HepG2 (cell line): ENCODE measurements at regions not wholly inside any gene's neighbourhood (a gene's known extent, or its start where the extent isn't known, plus 50 kb on each side); places are given as distances from the start of the nearest gene placed in this dataset.
A peak's percentile ranks its signal among the peaks of the same experiment; 100 is the strongest.

Source experiments
- ATAC-seq: fragments of 200-7000 bp; cut with Tn5 transposase; 3 replicates; pipeline ENCODE4 v1.9.1; 2020; ENCODE audit warnings: mild to moderate bottlenecking, moderate library complexity
- BruUV-seq: library from RNA; stranded (reverse); fragments of 400-500 nt; replicated peaks from 2 replicates; lab custom pipeline; 2021; lab: Mats Ljungman, UMichigan
- CTCF ChIA-PET: fragments of 300-600 bp; formaldehyde crosslinking; extraction: SDS; loops from one replicate; lab custom pipeline; 2021; ENCODE audit warnings: low total read pairs, inconsistent platforms, low intra/inter-chr PET ratio; lab: Yijun Ruan, JAX
- POLR2A ChIA-PET: fragments of 350-600 bp; sonication (Branson Sonifier 250); formaldehyde crosslinking; loops from one replicate; lab custom pipeline; 2020; ENCODE audit warnings: antibody characterized with exemption, inconsistent platforms; lab: Yijun Ruan, JAX
- DNase-seq: peaks from one replicate; pipeline ENCODE4 v3.0.0-alpha.2; 2015; ENCODE audit warnings: low spot score
- FAIRE-seq: peaks from 3 replicates; lab custom pipeline; 2011; peaks lifted over from hg19 to GRCh38; lab: Jason Lieb, UNC
- H2AFZ ChIP-seq: one replicate; pipeline ENCODE4 v1.6.1; 2011; ENCODE audit warnings: low read length, inconsistent platforms
- H3K27ac ChIP-seq: fragments of 300-600 bp; 3 replicates; pipeline ENCODE4 v1.8.0; 2011; ENCODE audit warnings: mixed run types, mild to moderate bottlenecking, mixed read lengths, low read length, inconsistent platforms; ENCODE audit not compliant: insufficient read depth; ENCODE audit errors: extremely low read length
- H3K27me3 ChIP-seq, 2 experiments: fragments of 200-600 bp in 1 of 2; 2 replicates in 1 of 2; 3 replicates in 1 of 2; pipeline versions ENCODE4 v1.6.0 to v1.8.0; 2011; ENCODE audit warnings: low read length in 2 of 2, mild to moderate bottlenecking in 2 of 2, moderate library complexity in 2 of 2, inconsistent platforms in 1 of 2; ENCODE audit not compliant: insufficient read depth in 2 of 2, control insufficient read depth in 1 of 2
- H3K36me3 ChIP-seq, 2 experiments: fragments of 200-600 bp in 1 of 2; replicated peaks in 1 of 2; 2 replicates in 1 of 2; 3 replicates in 1 of 2; pipeline versions ENCODE4 v1.5.1 to v1.8.0; 2011; ENCODE audit warnings: low read length in 2 of 2, inconsistent platforms in 1 of 2; ENCODE audit not compliant: insufficient read depth in 2 of 2, control insufficient read depth in 1 of 2
- H3K4me1 ChIP-seq: 2 replicates; pipeline ENCODE4 v1.5.1; 2012; ENCODE audit warnings: low read length, inconsistent platforms; ENCODE audit not compliant: insufficient read depth
- H3K4me2 ChIP-seq: 2 replicates; pipeline ENCODE4 v1.6.0; 2011; ENCODE audit warnings: low read depth, low read length, inconsistent platforms
- H3K4me3 ChIP-seq, 3 experiments: fragments of 200-600 bp in 1 of 3; sonication (generic), shearing (Covaris generic) in 1 of 3; replicated peaks in 1 of 3; 2 replicates each; pipeline ENCODE4 v1.5.1; 2011 to 2016; ENCODE audit warnings: low read length in 3 of 3, inconsistent platforms in 2 of 3, low read depth in 2 of 3, mild to moderate bottlenecking in 2 of 3, control low read depth in 1 of 3, mixed read lengths in 1 of 3; ENCODE audit not compliant: insufficient read depth in 1 of 3
- H3K79me2 ChIP-seq: one replicate; pipeline ENCODE4 v1.6.1; 2011; ENCODE audit warnings: low read length, inconsistent platforms; ENCODE audit not compliant: insufficient read depth
- H3K9ac ChIP-seq: 2 replicates; pipeline ENCODE4 v1.6.0; 2011; ENCODE audit warnings: mild to moderate bottlenecking, low read depth, low read length, inconsistent platforms; ENCODE audit not compliant: insufficient read depth
- H3K9me3 ChIP-seq: 2 replicates; pipeline ENCODE4 v1.5.1; 2012; ENCODE audit warnings: mild to moderate bottlenecking, low read length
- H4K20me1 ChIP-seq: 2 replicates; pipeline ENCODE4 v1.6.0; 2011; ENCODE audit warnings: inconsistent platforms, mild to moderate bottlenecking, low read length, moderate library complexity; ENCODE audit not compliant: insufficient read depth
- AKAP8 ChIP-seq: sonication (generic); formaldehyde crosslinking; IDR thresholded peaks from 2 replicates; pipeline ENCODE4 v1.5.1; 2020; ENCODE audit warnings: mild to moderate bottlenecking, missing genetic modification reagents
- MAFK ChIP-seq, 2 experiments: IDR thresholded peaks in 1 of 2; conservative IDR thresholded peaks in 1 of 2; 2 replicates each; pipeline ENCODE4 v1.6.1; 2011; ENCODE audit warnings: improper control_type of control experiment in 2 of 2, low read length in 2 of 2
- NFRKB ChIP-seq: fragments of 450-650 bp; IDR thresholded peaks from 2 replicates; pipeline ENCODE4 v1.6.1; 2017
- PAX8 ChIP-seq: sonication (generic); formaldehyde crosslinking; IDR thresholded peaks from 2 replicates; pipeline ENCODE4 v1.8.0; 2022; ENCODE audit warnings: mild to moderate bottlenecking, missing genetic modification reagents, borderline replicate concordance
- TBP ChIP-seq: sonication (generic); formaldehyde crosslinking; IDR thresholded peaks from 2 replicates; pipeline ENCODE4 v1.5.0; 2020; ENCODE audit warnings: missing genetic modification reagents
- TCF7L2 ChIP-seq: IDR thresholded peaks from 2 replicates; pipeline ENCODE4 v1.6.1; 2011; ENCODE audit warnings: mild to moderate bottlenecking, low read depth, low read length, moderate library complexity
- ZNF496 ChIP-seq: sonication (generic); formaldehyde crosslinking; IDR thresholded peaks from 2 replicates; pipeline ENCODE4 v1.8.1; 2023; ENCODE audit warnings: mild to moderate bottlenecking, moderate library complexity, missing genetic modification reagents; ENCODE audit not compliant: insufficient replicate concordance
- ZNF746 ChIP-seq: sonication (generic); formaldehyde crosslinking; IDR thresholded peaks from 2 replicates; pipeline ENCODE4 v1.8.0; 2022; ENCODE audit warnings: mild to moderate bottlenecking, missing genetic modification reagents
- ZNF781 ChIP-seq: sonication (generic); formaldehyde crosslinking; IDR thresholded peaks from 2 replicates; pipeline ENCODE4 v1.5.1; 2020; ENCODE audit warnings: borderline replicate concordance, mild to moderate bottlenecking, missing genetic modification reagents; ENCODE audit errors: not compliant biosample characterization
- WGBS: methylation state at CpG from one replicate; pipeline ENCODE4 v1.1.6; 2017; ENCODE audit warnings: low lambda C conversion rate; 5-methylcytosine and 5-hydroxymethylcytosine counted together
- in situ Hi-C: cut with HindIII; loops from 2 replicates; pipeline ENCODE4 v1.10.0; 2017; ENCODE audit warnings: low pct_unique_long_range_greater_than_20kb; ENCODE audit not compliant: extremely low pct_ligation_motif_present
- intact Hi-C: fragments of 100-400 bp; cut with micrococcal nuclease; formaldehyde crosslinking; loops from one replicate; pipeline ENCODE4 v1.10.0; 2022; ENCODE audit not compliant: unreplicated experiment
- TF ChIP-seq, protein P1 (sequence below), 2 experiments: sonication (generic) in 1 of 2; formaldehyde crosslinking in 1 of 2; IDR thresholded peaks; 2 replicates each; pipeline versions ENCODE4 v1.5.1 to v1.6.1; 2011 to 2020; ENCODE audit warnings: borderline replicate concordance in 1 of 2, low read depth in 1 of 2, low read length in 1 of 2, mild to moderate bottlenecking in 1 of 2, missing genetic modification reagents in 1 of 2, moderate library complexity in 1 of 2

DNA sequence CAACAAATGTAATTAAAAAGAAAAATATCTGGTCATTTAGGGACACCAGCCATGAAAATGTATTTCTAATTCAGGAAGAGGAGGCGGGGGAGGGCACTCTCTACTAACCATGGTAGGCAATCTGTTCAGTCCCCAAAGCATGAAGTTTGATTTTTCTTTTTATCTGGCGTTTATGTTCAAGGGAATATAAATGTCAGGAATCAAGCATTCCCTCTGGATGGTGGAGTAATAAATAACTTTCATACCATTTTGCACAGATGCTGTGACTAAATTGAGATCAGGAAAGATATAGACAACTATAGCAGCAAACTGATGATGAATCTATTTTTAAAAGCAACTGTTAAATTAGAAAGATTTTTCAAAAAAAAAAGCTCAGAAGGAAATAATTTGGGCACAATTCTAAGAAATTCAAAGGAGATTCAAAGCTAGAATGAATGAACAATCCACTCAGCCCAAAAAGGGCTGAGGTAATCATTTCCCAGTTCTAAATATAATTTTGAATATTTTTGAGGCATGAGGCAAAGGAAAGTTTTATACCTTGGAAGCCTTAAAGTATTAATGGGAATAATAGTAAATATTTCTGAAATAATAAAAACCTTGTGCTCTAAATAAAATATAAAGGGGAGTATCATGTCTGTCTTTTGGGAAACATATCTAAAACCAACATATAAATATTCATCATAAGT is 146.4 kb upstream of the POU2AF2 start:
- Histone ChIP-seq H3K4me3 (no peak overlapping the region), H3K27me3 (peaks cover 0 to 9% of the 10 kb centered on the region in 2 experiments; a peak in 2 of 5 replicates), H3K4me1 (peaks cover 9% of the 10 kb centered on the region; the same call in 1 of the 2 replicates), H3K36me3 (no peaks in the 10 kb centered on the region)
- POLR2A ChIA-PET = no interaction called here
- no peak for ATAC-seq
- CTCF ChIA-PET = no interaction called here
- 19% methylated on average over 2 of the region's 2 CpGs for WGBS
- in situ Hi-C loops (no loop called here), intact Hi-C loops (no loop called here)
- DNase-seq = no peak
- FAIRE-seq = no peak
- TF ChIP-seq ZNF496 (CRISPR knock-in tag) = no peak
- peak in 1 of 2 experiments; percentile 20; a peak in 1 of 4 replicates for TF ChIP-seq MAFK (conservative IDR thresholded peaks at IDR 0.05 in 1 of 2, IDR thresholded peaks at IDR 0.05 in 1 of 2; ENCODE audit: low read length in 2 of 2)
- TF ChIP-seq PAX8 (CRISPR knock-in tag) = no peak
- no peak for TF ChIP-seq TCF7L2
- TF ChIP-seq NFRKB = no peak
- TF ChIP-seq, all 625 proteins: peak for 1
- no peak overlapping the region for H3K27ac ChIP-seq
- H4K20me1 ChIP-seq = no peaks in the 10 kb centered on the region
- no peak overlapping the region for H3K4me2 ChIP-seq
- no TSS peak for BruUV-seq
- H3K9ac ChIP-seq = no peak overlapping the region
- H3K9me3 ChIP-seq = no peaks in the 10 kb centered on the region
- no peak overlapping the region for H2AFZ ChIP-seq
- no peaks in the 10 kb centered on the region for H3K79me2 ChIP-seq

DNA sequence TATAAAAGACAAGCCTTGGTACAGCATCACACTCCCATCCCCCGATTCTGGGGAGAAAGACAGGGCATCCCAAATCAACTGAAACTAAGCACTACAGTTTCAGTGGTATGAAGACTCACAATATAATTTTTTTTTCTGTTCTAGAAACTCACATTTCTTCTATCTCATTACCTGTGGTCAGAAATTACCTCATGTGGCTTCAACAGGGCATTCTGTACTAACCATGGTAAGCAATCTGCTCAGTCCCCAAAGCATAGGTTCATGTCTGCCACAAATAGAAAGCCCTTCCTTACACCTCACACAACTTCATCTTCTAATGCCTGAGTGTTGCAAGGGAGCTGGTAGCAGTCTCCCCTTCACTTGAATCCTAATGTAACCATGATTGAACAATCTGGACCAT is 147.4 kb upstream of the POU2AF2 start:
- no peaks in the 10 kb centered on the region for H3K79me2 ChIP-seq
- H3K27me3 ChIP-seq = peaks cover 0 to 9% of the 10 kb centered on the region in 2 experiments; a peak in 2 of 5 replicates
- no peaks in the 10 kb centered on the region for H3K36me3 ChIP-seq
- no peak overlapping the region for H3K4me3 ChIP-seq
- in situ Hi-C loops = no loop called here
- POLR2A ChIA-PET = no interaction called here
- no peak for ATAC-seq
- WGBS = 0% methylated on average over 1 of the region's 1 CpG
- H3K4me2 ChIP-seq = no peak overlapping the region
- H3K9ac ChIP-seq = no peak overlapping the region
- no TSS peak for BruUV-seq
- no peaks in the 10 kb centered on the region for H3K9me3 ChIP-seq
- H3K4me1 ChIP-seq = peaks cover 9% of the 10 kb centered on the region; the same call in 1 of the 2 replicates
- no peak for DNase-seq
- TF ChIP-seq ZNF781 (CRISPR knock-in tag) = no peak
- TF ChIP-seq ZNF746 (CRISPR knock-in tag) = no peak
- no peak for TF ChIP-seq TBP (CRISPR knock-in tag)
- no peak for TF ChIP-seq AKAP8 (CRISPR knock-in tag)
- TF ChIP-seq, protein P1, sequence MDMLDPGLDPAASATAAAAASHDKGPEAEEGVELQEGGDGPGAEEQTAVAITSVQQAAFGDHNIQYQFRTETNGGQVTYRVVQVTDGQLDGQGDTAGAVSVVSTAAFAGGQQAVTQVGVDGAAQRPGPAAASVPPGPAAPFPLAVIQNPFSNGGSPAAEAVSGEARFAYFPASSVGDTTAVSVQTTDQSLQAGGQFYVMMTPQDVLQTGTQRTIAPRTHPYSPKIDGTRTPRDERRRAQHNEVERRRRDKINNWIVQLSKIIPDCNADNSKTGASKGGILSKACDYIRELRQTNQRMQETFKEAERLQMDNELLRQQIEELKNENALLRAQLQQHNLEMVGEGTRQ (IDR thresholded peaks at IDR 0.05; ENCODE audit: low read depth, low read length) = no peak
- TF ChIP-seq, protein P1 (CRISPR knock-in tag; IDR thresholded peaks at IDR 0.05; ENCODE audit: borderline replicate concordance) = no peak
- no peak overlapping the region for H3K27ac ChIP-seq
- FAIRE-seq = no peak
- intact Hi-C loops = no loop called here
- H2AFZ ChIP-seq = no peak overlapping the region
- no peaks in the 10 kb centered on the region for H4K20me1 ChIP-seq
- CTCF ChIA-PET = no interaction called here
